ENCODE measurements at regions not wholly inside any gene's neighbourhood (a gene's known extent, or its start where the extent isn't known, plus 50 kb on each side); places are given as distances from the start of the nearest gene placed in this dataset.
"Not testable (repeated sequence)": the region's sequence is repeated elsewhere in the genome, so short reads cannot be mapped to it uniquely, and the experiment has no call there.

DNA sequence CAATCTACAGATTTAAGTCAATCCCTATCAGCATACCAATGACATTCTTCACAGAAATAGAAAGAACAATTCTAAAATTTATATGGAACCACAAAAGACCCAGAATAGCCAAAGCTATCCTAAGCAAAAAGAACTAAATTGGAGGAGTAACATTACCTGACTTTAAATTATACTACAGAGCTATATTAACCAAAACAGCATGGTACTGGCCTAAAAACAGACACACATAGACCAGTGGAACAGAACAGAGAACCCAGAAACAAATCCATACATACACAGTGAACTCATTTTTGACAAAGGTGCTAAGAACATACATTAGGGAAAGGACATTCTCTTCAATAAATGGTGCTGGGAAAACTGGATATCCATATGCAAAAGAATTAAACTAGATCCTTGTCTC lies 68.6 kb upstream of the HES1 start:
- H2AFZ ChIP-seq (ENCODE audit: low read length); H3K4me3 ChIP-seq (ENCODE audit: extremely low read depth in 1 of 4, insufficient read depth in 2 of 4, low read depth in 3 of 4, low read length in 4 of 4); H4K8ac ChIP-seq (ENCODE audit: extremely low read depth, insufficient read depth, low read length); H2AK5ac ChIP-seq (ENCODE audit: low read depth, low read length); H2BK20ac ChIP-seq (ENCODE audit: low read length); H3K4me1 ChIP-seq (replicated peaks in 1 of 4; ENCODE audit: control insufficient read depth in 3 of 4, insufficient read depth in 4 of 4, low read length in 3 of 4); H3K79me1 ChIP-seq (ENCODE audit: low read depth, low read length); H3K27ac ChIP-seq (ENCODE audit: low read depth, low read length); H3K14ac ChIP-seq (ENCODE audit: insufficient read length); FAIRE-seq; H4K5ac ChIP-seq (ENCODE audit: insufficient read length, low read depth, low read length); H3K36me3 ChIP-seq (ENCODE audit: control insufficient read depth in 2 of 4, insufficient read depth in 4 of 4, low read length in 3 of 4); H3K79me2 ChIP-seq (ENCODE audit: control insufficient read depth in 1 of 2, insufficient read depth in 2 of 2, low read length in 2 of 2); H3K4me2 ChIP-seq (ENCODE audit: insufficient read depth in 1 of 2, low read depth in 2 of 2, low read length in 2 of 2); H3K9me3 ChIP-seq (ENCODE audit: insufficient read depth in 2 of 2, low read depth in 1 of 2, low read length in 1 of 2); H2BK12ac ChIP-seq (ENCODE audit: low read depth, low read length); POLR2A ChIA-PET (ENCODE audit: partially characterized antibody); H3K23ac ChIP-seq (ENCODE audit: insufficient read length); H2BK5ac ChIP-seq (ENCODE audit: low read depth, low read length); H3K9ac ChIP-seq (replicated peaks in 1 of 4; ENCODE audit: extremely low read depth in 1 of 4, low read depth in 3 of 4, low read length in 3 of 4); H3K18ac ChIP-seq (ENCODE audit: extremely low read depth, low read length); H3K23me2 ChIP-seq (ENCODE audit: low read depth, low read length); H3K4ac ChIP-seq (replicated peaks; ENCODE audit: insufficient read length, low read depth, low read length); DNase-seq (ENCODE audit: low read depth in 1 of 2, low spot score in 2 of 2); H4K91ac ChIP-seq (replicated peaks; ENCODE audit: insufficient read length, low read length); H3K56ac ChIP-seq (replicated peaks; ENCODE audit: insufficient read length, low read depth, low read length); H2BK120ac ChIP-seq (replicated peaks; ENCODE audit: low read depth, low read length); H4K20me1 ChIP-seq (replicated peaks in 1 of 2; ENCODE audit: control insufficient read depth in 1 of 2, insufficient read depth in 2 of 2, low read length in 2 of 2); H2BK15ac ChIP-seq (ENCODE audit: low read length): not testable (repeated sequence)
- H3K27me3 ChIP-seq (replicated peaks in 1 of 4; ENCODE audit: control insufficient read depth in 3 of 4, extremely low read depth in 1 of 4, insufficient read depth in 3 of 4, low read length in 3 of 4): peaks cover 0 to 30% (median 25%) of the 10 kb centered on the region in 4 experiments; a peak in 6 of 7 replicates
- CTCF ChIA-PET (ENCODE audit: partially characterized antibody): interaction anchor here (1.2 to 1.3 kb wide), 3 partner anchors 9 to 286 kb away, joined by 3 to 6 read pairs (median 3); no protein-coding TSS in a partner anchor

Data from H1 (cell line).